Kidney epithelial cell (primary cell): ENCODE measurements at regions not wholly inside any gene's neighbourhood (a gene's known extent, or its start where the extent isn't known, plus 50 kb on each side); places are given as distances from the start of the nearest gene placed in this dataset.

ENCODE experiments used
- DNase-seq: peaks from one replicate; pipeline ENCODE4 v3.0.0-alpha.2; 2010; ENCODE audit warnings: low read depth
- H3K27me3 ChIP-seq: 2 replicates; pipeline ENCODE4 v1.6.0; 2011; ENCODE audit warnings: low read length; ENCODE audit not compliant: control insufficient read depth, insufficient read depth
- H3K36me3 ChIP-seq: 2 replicates; pipeline ENCODE4 v1.5.1; 2011; ENCODE audit warnings: low read length; ENCODE audit not compliant: control insufficient read depth, insufficient read depth
- H3K4me3 ChIP-seq: 2 replicates; pipeline ENCODE4 v1.5.1; 2011; ENCODE audit warnings: low read depth, mild to moderate bottlenecking, control low read depth, low read length
- CTCF ChIP-seq: IDR thresholded peaks from 2 replicates; pipeline ENCODE4 v1.5.1; 2011; ENCODE audit warnings: mild to moderate bottlenecking, moderate library complexity, low read length, control low read depth, inconsistent platforms; ENCODE audit not compliant: insufficient read depth, poor library complexity, severe bottlenecking

- no peak for DNase-seq
- TF ChIP-seq CTCF: no peak
- Histone ChIP-seq H3K27me3 (no peaks in the 10 kb centered on the region), H3K4me3 (no peak overlapping the region), H3K36me3 (no peaks in the 10 kb centered on the region)
These were observed 252.9 kb upstream of the CXXC4 start for GRCh38 chr4:104747635-104748034.

- Histone ChIP-seq H3K36me3 (no peaks in the 10 kb centered on the region), H3K4me3 (no peak overlapping the region), H3K27me3 (no peaks in the 10 kb centered on the region)
- no peak for TF ChIP-seq CTCF
- DNase-seq: no peak
These were observed 254.4 kb upstream of the CXXC4 start for GRCh38 chr4:104749062-104749461.

GRCh38 chr4:104750008-104750407 is 255.3 kb upstream of the CXXC4 start:
- Histone ChIP-seq H3K27me3 (no peaks in the 10 kb centered on the region), H3K36me3 (no peaks in the 10 kb centered on the region), H3K4me3 (no peak overlapping the region)
- TF ChIP-seq CTCF: no peak
- no peak for DNase-seq

- Histone ChIP-seq H3K4me3 (no peak overlapping the region), H3K36me3 (no peaks in the 10 kb centered on the region), H3K27me3 (no peaks in the 10 kb centered on the region)
- TF ChIP-seq CTCF: no peak
- no peak for DNase-seq
These were observed 256.8 kb upstream of the CXXC4 start for GRCh38 chr4:104751468-104751867.

GRCh38 chr4:104752337-104752736 is 257.6 kb upstream of the CXXC4 start:
- DNase-seq: no peak
- H3K36me3 ChIP-seq: no peaks in the 10 kb centered on the region
- H3K27me3 ChIP-seq: no peaks in the 10 kb centered on the region
- no peak overlapping the region for H3K4me3 ChIP-seq
- TF ChIP-seq CTCF: no peak

GRCh38 chr4:104756837-104757236 is 262.1 kb upstream of the CXXC4 start:
- H3K36me3 ChIP-seq: no peaks in the 10 kb centered on the region

More at GRCh38 chr4:104756837-104757236, 262.1 kb upstream of the CXXC4 start:
- TF ChIP-seq CTCF: no peak
- Histone ChIP-seq H3K27me3 (no peaks in the 10 kb centered on the region), H3K4me3 (no peak overlapping the region)
- no peak for DNase-seq
